Skeletal muscle satellite cell (primary cell): ENCODE measurements at regions not wholly inside any gene's neighbourhood (a gene's known extent, or its start where the extent isn't known, plus 50 kb on each side); places are given as distances from the start of the nearest gene placed in this dataset.

Experiments used
- H3K27me3 ChIP-seq: 2 replicates; pipeline ENCODE4 v1.7.0; 2013; ENCODE audit warnings: low read length; ENCODE audit not compliant: control insufficient read depth, insufficient read depth
- H3K36me3 ChIP-seq: 2 replicates; pipeline ENCODE4 v1.7.0; 2013; ENCODE audit warnings: mild to moderate bottlenecking, control low read depth, low read length; ENCODE audit not compliant: insufficient read depth
- H3K4me1 ChIP-seq: 2 replicates; pipeline ENCODE4 v1.7.0; 2013; ENCODE audit warnings: low read length; ENCODE audit not compliant: control insufficient read depth, insufficient read depth
- H3K4me2 ChIP-seq: 2 replicates; pipeline ENCODE4 v1.7.0; 2013; ENCODE audit warnings: mild to moderate bottlenecking, low read length
- H3K4me3 ChIP-seq: 2 replicates; pipeline ENCODE4 v1.7.0; 2013; ENCODE audit warnings: low read length
- H3K9ac ChIP-seq: 2 replicates; pipeline ENCODE4 v1.7.0; 2013; ENCODE audit warnings: mild to moderate bottlenecking, low read depth, low read length, moderate library complexity
- H3K9me3 ChIP-seq: replicated peaks from 2 replicates; pipeline ENCODE4 v1.7.0; 2013; ENCODE audit warnings: mild to moderate bottlenecking, control low read depth, low read length

DNA sequence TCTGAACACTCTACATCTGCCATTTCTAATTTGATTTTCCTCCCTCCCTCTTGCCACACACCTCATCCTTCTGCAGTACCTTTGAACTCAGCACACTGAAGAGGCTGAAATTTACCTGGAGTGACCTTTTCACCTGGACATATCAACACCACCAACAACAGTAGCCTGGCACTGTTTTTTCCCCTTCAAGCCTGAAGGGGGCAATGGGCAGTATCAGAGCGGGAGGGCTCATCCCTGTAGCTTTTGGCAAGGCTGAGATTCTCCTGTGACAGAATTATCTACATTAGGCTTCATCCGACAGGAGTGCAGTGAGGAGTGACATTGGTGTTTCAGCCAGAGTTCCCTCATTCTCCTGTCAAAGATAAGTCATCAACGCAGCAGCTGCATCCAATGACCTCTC is 312.8 kb upstream of the SPTLC3 start:
- H3K4me1 ChIP-seq, result no peaks in the 10 kb centered on the region
- no peak overlapping the region for H3K4me3 ChIP-seq
- H3K4me2 ChIP-seq, result no peak overlapping the region
- H3K36me3 ChIP-seq, result no peaks in the 10 kb centered on the region
- H3K9ac ChIP-seq, result no peak overlapping the region
- no peaks in the 10 kb centered on the region for H3K27me3 ChIP-seq
- H3K9me3 ChIP-seq, result no peaks in the 10 kb centered on the region

DNA sequence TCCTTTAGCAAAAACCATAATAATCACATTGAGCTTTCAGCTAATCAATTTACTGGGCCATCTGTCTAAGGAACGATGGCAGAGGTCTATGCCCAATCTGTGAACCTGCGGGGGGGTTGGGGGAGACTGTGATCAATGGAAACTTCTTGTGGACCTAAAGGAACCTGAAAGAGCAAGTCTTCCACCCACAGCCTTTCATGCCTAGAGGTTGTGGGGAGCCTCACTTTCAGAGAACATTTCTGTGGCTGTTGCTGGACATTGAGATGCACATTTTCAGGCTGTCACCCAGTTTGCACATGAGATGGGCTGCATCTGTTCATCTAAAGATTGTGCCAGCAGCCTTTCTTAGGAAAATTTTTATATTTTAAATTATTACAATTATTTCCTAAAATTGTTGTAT is 310.0 kb upstream of the SPTLC3 start:
- Histone ChIP-seq H3K9ac (no peak overlapping the region), H3K4me1 (no peaks in the 10 kb centered on the region), H3K27me3 (no peaks in the 10 kb centered on the region), H3K9me3 (no peaks in the 10 kb centered on the region), H3K4me3 (no peak overlapping the region), H3K36me3 (no peaks in the 10 kb centered on the region), H3K4me2 (no peak overlapping the region)

DNA sequence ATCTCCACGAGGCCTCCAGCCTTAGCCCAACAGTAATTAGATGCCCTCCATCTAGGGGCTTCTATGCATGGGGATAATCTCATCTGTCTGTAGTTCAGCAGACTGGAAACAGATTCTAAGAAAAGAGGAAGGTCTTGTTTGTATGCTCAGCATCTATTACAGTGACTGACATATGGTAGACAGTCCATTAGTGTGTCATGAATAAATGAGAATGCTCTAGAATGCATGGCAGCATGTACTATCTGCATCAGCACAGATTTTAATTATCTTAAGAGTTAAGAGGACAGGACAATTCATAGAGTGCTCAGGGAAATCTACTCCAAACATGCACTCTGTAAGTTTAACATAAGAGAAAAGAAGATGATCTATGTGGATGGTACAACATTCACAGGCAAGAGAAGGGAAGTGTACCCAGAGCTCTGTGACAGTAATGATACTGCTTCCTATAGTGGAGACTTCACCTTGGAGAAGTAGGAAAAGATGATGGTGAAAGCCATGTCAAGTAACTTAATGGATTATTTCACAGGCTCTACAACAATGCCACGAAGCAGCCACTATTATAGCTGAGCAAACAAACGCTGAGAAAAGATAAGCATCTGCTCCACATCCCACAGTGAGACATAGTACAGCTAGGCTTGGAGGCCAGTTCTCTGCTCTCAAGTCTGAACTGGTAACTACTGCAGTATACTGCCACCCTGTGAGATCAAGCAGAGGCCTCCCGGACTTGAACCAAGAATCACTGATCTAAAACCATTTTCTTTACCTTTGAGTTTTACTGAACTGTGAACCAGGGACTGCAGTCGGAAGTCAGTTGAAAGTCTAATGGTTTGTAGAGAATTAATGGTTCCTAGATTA is 309.2 kb upstream of the SPTLC3 start:
- Histone ChIP-seq H3K9me3 (no peaks in the 10 kb centered on the region), H3K4me2 (no peak overlapping the region), H3K9ac (no peak overlapping the region)

GRCh38 chr20:12700701-12701100 is 308.1 kb upstream of the SPTLC3 start:
- H3K4me1 ChIP-seq, result no peaks in the 10 kb centered on the region
- H3K4me3 ChIP-seq, result no peak overlapping the region
- no peaks in the 10 kb centered on the region for H3K27me3 ChIP-seq
- H3K9me3 ChIP-seq, result no peaks in the 10 kb centered on the region
- H3K4me2 ChIP-seq, result no peak overlapping the region
- no peak overlapping the region for H3K9ac ChIP-seq
- no peaks in the 10 kb centered on the region for H3K36me3 ChIP-seq

More for the DNA sequence above, 309.2 kb upstream of the SPTLC3 start:
- Histone ChIP-seq H3K4me3 (no peak overlapping the region), H3K36me3 (no peaks in the 10 kb centered on the region), H3K27me3 (no peaks in the 10 kb centered on the region), H3K4me1 (no peaks in the 10 kb centered on the region)

DNA sequence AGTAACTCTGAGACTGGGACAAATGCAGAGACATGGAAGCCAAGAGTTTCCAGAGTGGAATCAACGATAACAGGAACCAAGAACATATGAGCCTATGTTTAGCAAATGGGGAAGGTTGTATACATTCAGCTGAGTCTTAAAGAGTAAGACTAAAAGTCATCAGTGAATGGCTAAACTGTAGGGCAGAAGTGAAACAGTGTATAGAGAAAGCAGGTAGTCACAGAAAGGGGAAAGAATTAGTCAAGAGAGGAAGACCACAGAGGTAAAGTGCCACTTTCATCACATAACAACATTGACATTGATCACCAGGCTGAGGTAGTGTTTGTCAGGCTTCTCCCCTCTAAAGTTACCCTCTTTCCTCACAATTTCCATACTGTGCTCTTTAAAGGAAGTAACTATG is 306.5 kb upstream of the SPTLC3 start:
- Histone ChIP-seq H3K9ac (no peak overlapping the region), H3K36me3 (no peaks in the 10 kb centered on the region), H3K27me3 (no peaks in the 10 kb centered on the region), H3K4me3 (no peak overlapping the region), H3K9me3 (no peaks in the 10 kb centered on the region), H3K4me2 (no peak overlapping the region), H3K4me1 (no peaks in the 10 kb centered on the region)

DNA sequence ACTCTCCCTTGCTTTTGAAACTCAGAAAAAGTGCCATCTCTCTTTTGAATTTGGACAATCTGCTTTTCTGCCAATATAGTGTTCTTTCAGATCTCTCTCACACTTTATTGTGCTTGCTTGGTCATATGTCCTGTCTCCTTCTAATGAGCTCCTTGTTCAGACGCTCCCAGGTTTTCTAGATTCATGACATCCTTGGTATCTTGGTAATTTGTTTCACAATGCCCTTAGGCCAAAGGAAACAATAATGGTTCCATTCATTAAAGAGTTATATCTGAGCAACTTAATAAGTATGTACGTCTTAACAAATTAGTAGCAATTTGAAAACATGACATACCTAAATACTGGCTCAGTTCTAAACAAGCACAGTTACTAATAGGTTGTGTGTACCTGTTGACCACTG is 293.4 kb upstream of the SPTLC3 start:
- Histone ChIP-seq H3K36me3 (no peaks in the 10 kb centered on the region), H3K4me2 (no peak overlapping the region), H3K4me1 (no peaks in the 10 kb centered on the region), H3K27me3 (no peaks in the 10 kb centered on the region), H3K4me3 (no peak overlapping the region), H3K9me3 (no peaks in the 10 kb centered on the region), H3K9ac (no peak overlapping the region)

- Histone ChIP-seq H3K4me1 (no peaks in the 10 kb centered on the region), H3K4me2 (no peak overlapping the region), H3K4me3 (no peak overlapping the region), H3K9ac (no peak overlapping the region), H3K9me3 (no peaks in the 10 kb centered on the region), H3K27me3 (no peaks in the 10 kb centered on the region), H3K36me3 (no peaks in the 10 kb centered on the region)
Measured at GRCh38 chr20:12715991-12716680, 292.6 kb upstream of the SPTLC3 start.

GRCh38 chr20:12717061-12717460 is 291.7 kb upstream of the SPTLC3 start:
- Histone ChIP-seq H3K36me3 (no peaks in the 10 kb centered on the region), H3K4me3 (no peak overlapping the region), H3K4me2 (no peak overlapping the region), H3K9me3 (no peaks in the 10 kb centered on the region), H3K9ac (no peak overlapping the region), H3K27me3 (no peaks in the 10 kb centered on the region), H3K4me1 (no peaks in the 10 kb centered on the region)

GRCh38 chr20:12718619-12719018 is 290.2 kb upstream of the SPTLC3 start:
- H3K36me3 ChIP-seq, result no peaks in the 10 kb centered on the region
- H3K27me3 ChIP-seq, result no peaks in the 10 kb centered on the region
- no peak overlapping the region for H3K4me2 ChIP-seq
- no peak overlapping the region for H3K9ac ChIP-seq
- H3K4me3 ChIP-seq, result no peak overlapping the region
- no peaks in the 10 kb centered on the region for H3K9me3 ChIP-seq
- no peaks in the 10 kb centered on the region for H3K4me1 ChIP-seq

GRCh38 chr20:12721636-12722035 is 287.1 kb upstream of the SPTLC3 start:
- no peaks in the 10 kb centered on the region for H3K36me3 ChIP-seq
- H3K27me3 ChIP-seq, result no peaks in the 10 kb centered on the region
- H3K9ac ChIP-seq, result no peak overlapping the region
- no peak overlapping the region for H3K4me3 ChIP-seq
- H3K4me2 ChIP-seq, result no peak overlapping the region
- H3K4me1 ChIP-seq, result no peaks in the 10 kb centered on the region
- no peaks in the 10 kb centered on the region for H3K9me3 ChIP-seq

DNA sequence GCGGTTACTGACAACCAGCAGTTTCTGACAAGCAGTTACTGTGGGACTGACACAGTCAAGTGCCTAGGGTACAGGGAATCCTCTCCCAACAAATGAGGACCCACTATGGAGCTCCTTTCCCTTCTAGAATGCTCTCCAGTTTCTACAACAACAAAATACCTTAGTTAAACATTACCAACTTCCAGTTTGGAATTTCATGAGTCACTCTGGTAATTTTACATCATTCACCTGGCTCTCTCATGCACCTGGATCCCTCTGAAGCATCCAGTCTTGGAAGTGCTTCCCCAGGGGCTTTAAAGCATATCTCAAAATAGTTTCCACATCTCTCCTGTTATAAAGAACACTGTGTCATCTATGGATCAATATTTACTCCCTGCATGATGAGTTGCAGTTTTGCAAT is 286.7 kb upstream of the SPTLC3 start:
- Histone ChIP-seq H3K9me3 (no peaks in the 10 kb centered on the region), H3K4me2 (no peak overlapping the region), H3K4me1 (no peaks in the 10 kb centered on the region), H3K4me3 (no peak overlapping the region), H3K9ac (no peak overlapping the region), H3K27me3 (no peaks in the 10 kb centered on the region), H3K36me3 (no peaks in the 10 kb centered on the region)

GRCh38 chr20:12723811-12724210 is 285.0 kb upstream of the SPTLC3 start:
- no peaks in the 10 kb centered on the region for H3K27me3 ChIP-seq
- no peaks in the 10 kb centered on the region for H3K4me1 ChIP-seq
- H3K4me3 ChIP-seq, result no peak overlapping the region
- no peak overlapping the region for H3K4me2 ChIP-seq
- H3K9me3 ChIP-seq, result no peaks in the 10 kb centered on the region
- H3K36me3 ChIP-seq, result no peaks in the 10 kb centered on the region
- no peak overlapping the region for H3K9ac ChIP-seq
